K562 (cell line): ENCODE measurements at regions not wholly inside any gene's neighbourhood (a gene's known extent, or its start where the extent isn't known, plus 50 kb on each side); places are given as distances from the start of the nearest gene placed in this dataset.

Experiments used
- CBX8 ChIP-seq: fragments of 200-600 bp; sonication (generic); IDR thresholded peaks from 2 replicates; pipeline ENCODE4 v1.6.1; 2012; ENCODE audit warnings: borderline replicate concordance, mixed run types, low read depth, mild to moderate bottlenecking, moderate library complexity, mixed read lengths, low read length, control low read depth, inconsistent platforms; ENCODE audit not compliant: poor library complexity, severe bottlenecking; ENCODE audit errors: extremely low read depth
- CEBPB ChIP-seq: fragments of 450-650 bp; IDR thresholded peaks from 2 replicates; pipeline ENCODE4 v1.6.1; 2016; ENCODE audit warnings: missing genetic modification characterization, missing compliant biosample characterization
- HDAC6 ChIP-seq: IDR thresholded peaks from 2 replicates; pipeline ENCODE4 v1.6.1; 2012; ENCODE audit warnings: low read depth, mild to moderate bottlenecking, control low read depth, inconsistent platforms, low read length, moderate library complexity
- HOXB6 ChIP-seq: fragments of 250-450 bp; sonication (Bioruptor Pico); IDR thresholded peaks from 2 replicates; pipeline ENCODE4 v1.5.1; 2022; ENCODE audit warnings: mild to moderate bottlenecking, borderline replicate concordance
- KLF1 ChIP-seq: fragments of 450-650 bp; IDR thresholded peaks from 2 replicates; pipeline ENCODE4 v1.6.1; 2016; ENCODE audit warnings: missing genetic modification characterization, missing compliant biosample characterization
- MEIS2 ChIP-seq: fragments of 450-650 bp; IDR thresholded peaks from 2 replicates; pipeline ENCODE4 v1.6.1; 2014; ENCODE audit warnings: mild to moderate bottlenecking; ENCODE audit not compliant: partially characterized antibody
- SMAD1 ChIP-seq: fragments of 150-350 bp; IDR thresholded peaks from 2 replicates; pipeline ENCODE4 v1.6.1; 2014; ENCODE audit warnings: low read length, low read depth; ENCODE audit not compliant: partially characterized antibody
- SP2 ChIP-seq: IDR thresholded peaks from 2 replicates; pipeline ENCODE4 v1.6.1; 2011; ENCODE audit warnings: mild to moderate bottlenecking, low read depth, low read length, moderate library complexity; ENCODE audit not compliant: poor library complexity, severe bottlenecking; ENCODE audit errors: extremely low read depth
- TARDBP ChIP-seq: fragments of 450-650 bp; IDR thresholded peaks from 2 replicates; pipeline ENCODE4 v1.6.1; 2016
- ZKSCAN3 ChIP-seq: fragments of 250-450 bp; sonication (Bioruptor Pico); IDR thresholded peaks from 2 replicates; pipeline ENCODE4 v1.4.0; 2020

DNA sequence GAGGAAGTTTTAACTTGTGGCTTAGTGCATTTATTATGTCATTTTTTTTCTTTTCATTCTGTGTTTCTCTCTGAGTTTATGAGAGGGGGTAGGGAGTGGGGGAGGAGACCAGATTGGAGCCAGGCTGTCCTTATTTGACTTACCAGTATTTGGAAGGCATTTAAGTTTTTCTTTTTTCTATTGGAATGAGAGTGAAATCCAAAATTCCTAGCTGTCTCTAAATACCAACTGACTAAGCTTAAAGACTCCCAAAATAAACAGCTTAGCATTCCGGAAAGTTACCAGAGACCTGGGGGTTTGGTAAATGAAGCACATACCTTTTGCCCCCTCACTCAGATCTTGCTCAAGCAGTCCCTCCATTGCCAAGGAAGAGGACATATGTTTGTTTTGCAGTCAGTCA, 581.9 kb upstream of the BRINP1 start:
- TF ChIP-seq KLF1 (tag) (no peak), SP2 (no peak), ZKSCAN3 (CRISPR knock-in tag) (no peak), MEIS2 (no peak), HOXB6 (CRISPR knock-in tag) (no peak), CEBPB (tag) (no peak), CBX8 (no peak), HDAC6 (no peak), SMAD1 (no peak), TARDBP (no peak)
